ENCODE measurements at regions not wholly inside any gene's neighbourhood (a gene's known extent, or its start where the extent isn't known, plus 50 kb on each side); places are given as distances from the start of the nearest gene placed in this dataset.

- H3K4me1 Mint-ChIP-seq, result peaks cover 29 to 39% (median 30%) of the 10 kb centered on the region in 3 donors
- peak overlapping the region in 4 of 6 donors; percentile 71 to 97 (median 91) for H3K27ac Mint-ChIP-seq
- peaks cover 11 to 27% of the 10 kb centered on the region in 2 donors for H3K36me3 Mint-ChIP-seq
- ATAC-seq (ENCODE audit: low read depth in 2 of 2) (no peak), DNase-seq (no peak)
- H3K27me3 Mint-ChIP-seq, result no peaks in the 10 kb centered on the region
- H3K4me3 Mint-ChIP-seq, result peak overlapping the region in 1 of 8 donors; percentile 66
- peaks cover 0 to 10% (median 7%) of the 10 kb centered on the region in 7 donors for H3K9me3 Mint-ChIP-seq
Measured at GRCh38 chr18:23331091-23331920, 121.8 kb upstream of the RIOK3 start.

- Mint-ChIP-seq H3K9me3 (peaks cover 0 to 10% (median 7%) of the 10 kb centered on the region in 7 donors), H3K27me3 (no peaks in the 10 kb centered on the region), H3K36me3 (peaks cover 9 to 25% of the 10 kb centered on the region in 2 donors), H3K4me1 (peaks cover 23 to 39% (median 30%) of the 10 kb centered on the region in 3 donors), H3K4me3 (no peak overlapping the region), H3K27ac (peak overlapping the region in 5 of 6 donors; percentile 5 to 62 (median 27))
- ATAC-seq (ENCODE audit: low read depth in 2 of 2) (no peak), DNase-seq (no peak)
Measured at GRCh38 chr18:23332356-23332755, 120.7 kb upstream of the RIOK3 start.

DNA sequence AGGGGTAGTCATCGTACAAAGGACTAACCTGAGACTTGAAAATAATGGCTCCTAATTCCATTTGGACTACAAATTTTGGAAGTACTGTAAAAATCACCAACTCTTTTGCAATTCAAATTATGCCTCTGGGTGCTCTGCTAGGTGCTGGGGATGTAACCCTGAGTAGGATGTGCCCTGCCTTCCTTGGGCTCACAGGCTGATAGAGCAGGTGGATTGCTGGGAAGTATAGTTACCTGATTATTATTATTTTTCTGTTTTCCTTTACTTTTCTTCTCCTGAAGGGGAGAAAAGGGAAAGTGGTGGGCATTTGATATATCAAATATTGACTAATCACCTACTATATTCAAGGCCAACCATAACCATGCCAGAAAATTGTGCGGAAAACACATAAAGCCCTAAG is 119.3 kb upstream of the RIOK3 start:
- H3K27ac Mint-ChIP-seq, result no peak overlapping the region

DNA sequence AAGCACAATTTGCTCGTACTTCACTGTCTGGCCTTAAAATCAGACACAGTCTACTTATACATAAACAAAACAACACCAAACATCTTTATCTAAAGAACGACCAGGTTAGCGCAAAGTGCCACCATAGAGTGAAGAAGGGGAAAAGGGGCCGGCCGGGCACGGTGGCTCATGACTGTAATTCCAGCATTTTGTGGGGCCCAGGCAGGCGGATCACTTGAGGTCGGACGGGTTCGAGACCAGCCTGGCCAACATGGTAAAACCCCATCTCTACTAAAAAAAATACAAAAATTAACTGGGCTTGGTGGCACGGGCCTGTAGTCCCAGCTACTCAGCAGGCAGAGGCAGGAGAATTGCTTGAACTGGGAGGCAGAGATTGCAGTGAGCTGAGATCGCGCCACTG is 118.5 kb upstream of the RIOK3 start:
- Mint-ChIP-seq H3K4me1 (peaks cover 19 to 31% (median 20%) of the 10 kb centered on the region in 3 donors), H3K27ac (peak overlapping the region in 1 of 6 donors; percentile 51), H3K9me3 (peaks cover 0 to 5% (median 5%) of the 10 kb centered on the region in 7 donors), H3K4me3 (peak overlapping the region in 1 of 8 donors; percentile 35), H3K36me3 (peaks cover 9 to 25% of the 10 kb centered on the region in 2 donors), H3K27me3 (no peaks in the 10 kb centered on the region)
- no peak for ATAC-seq (ENCODE audit: low read depth in 2 of 2)
- DNase-seq, result no peak

More for the DNA sequence above, 119.3 kb upstream of the RIOK3 start:
- DNase-seq (no peak), ATAC-seq (ENCODE audit: low read depth in 2 of 2) (no peak)
- H3K4me1 Mint-ChIP-seq, result peaks cover 20 to 32% (median 21%) of the 10 kb centered on the region in 3 donors
- peaks cover 0 to 10% (median 5%) of the 10 kb centered on the region in 7 donors for H3K9me3 Mint-ChIP-seq
- peaks cover 9 to 25% of the 10 kb centered on the region in 2 donors for H3K36me3 Mint-ChIP-seq
- peak overlapping the region in 1 of 8 donors; percentile 18 for H3K4me3 Mint-ChIP-seq
- no peaks in the 10 kb centered on the region for H3K27me3 Mint-ChIP-seq

DNA sequence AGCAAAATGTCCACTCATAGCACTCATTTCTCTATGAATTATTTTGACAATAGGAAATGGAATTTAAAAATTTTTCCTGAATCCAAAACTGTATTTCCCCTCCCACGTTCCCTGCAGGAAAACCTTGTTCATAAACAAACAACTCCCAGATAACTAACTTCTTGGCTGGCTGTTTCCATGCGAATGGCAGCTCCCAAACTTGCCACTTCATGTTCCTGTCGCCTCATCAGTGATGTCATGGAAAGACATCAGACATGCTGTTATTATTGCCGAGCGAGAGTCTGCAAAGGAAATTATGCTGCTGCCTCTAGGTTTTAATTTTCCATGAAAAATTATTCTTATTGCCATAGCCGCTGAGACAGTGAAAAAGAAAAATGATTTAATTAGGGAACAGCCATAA is 117.0 kb upstream of the RIOK3 start:
- H3K4me3 Mint-ChIP-seq, result no peak overlapping the region
- no peaks in the 10 kb centered on the region for H3K27me3 Mint-ChIP-seq
- peaks cover 9 to 32% of the 10 kb centered on the region in 2 donors for H3K36me3 Mint-ChIP-seq
- DNase-seq (no peak), ATAC-seq (ENCODE audit: low read depth in 2 of 2) (no peak)
- peaks cover 0 to 1% (median 0%) of the 10 kb centered on the region in 7 donors for H3K9me3 Mint-ChIP-seq
- peak overlapping the region in 1 of 6 donors; percentile 16 for H3K27ac Mint-ChIP-seq
- H3K4me1 Mint-ChIP-seq, result peaks cover 4 to 16% (median 7%) of the 10 kb centered on the region in 3 donors

DNA sequence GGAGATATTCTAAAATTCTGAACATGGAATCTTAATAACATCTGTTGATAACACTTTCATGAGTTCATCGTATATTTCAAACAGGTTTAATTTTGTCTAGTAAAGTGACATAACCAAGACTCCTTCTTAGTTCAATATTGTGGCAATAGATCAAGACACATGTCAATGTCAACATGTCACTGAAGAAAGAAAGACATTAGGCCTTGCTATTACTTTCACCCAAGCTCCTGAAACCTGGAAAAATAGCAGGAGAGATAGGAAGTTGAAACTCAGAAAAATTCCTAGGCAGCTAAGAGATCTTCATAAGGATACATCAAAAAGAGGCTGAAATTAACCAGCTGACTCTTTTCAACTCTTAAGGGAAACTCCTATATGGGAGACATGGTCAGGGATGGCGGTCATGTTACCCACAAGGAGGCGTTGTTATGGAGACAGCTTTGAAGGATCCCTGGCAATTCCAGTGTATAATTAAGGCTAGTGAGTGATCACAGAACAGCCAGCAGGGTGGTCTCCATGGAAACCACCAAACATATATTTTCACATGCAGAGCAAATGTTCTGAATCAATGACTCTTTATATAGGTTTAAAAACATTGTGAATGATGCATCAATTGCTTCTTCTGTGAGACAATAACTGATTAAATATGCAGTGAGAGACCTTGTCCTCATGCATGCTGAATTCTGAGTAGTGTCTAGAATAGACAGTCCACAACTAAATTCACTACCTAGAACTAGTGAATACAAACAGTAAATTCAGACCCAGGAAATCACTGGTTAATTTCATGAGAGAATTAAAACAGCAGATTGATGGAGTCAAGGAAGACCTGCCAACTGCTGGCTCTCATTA is 115.3 kb upstream of the RIOK3 start:
- Mint-ChIP-seq H3K27ac (no peak overlapping the region), H3K36me3 (peaks cover 9 to 32% of the 10 kb centered on the region in 2 donors), H3K4me1 (peaks cover 0 to 3% (median under 1%) of the 10 kb centered on the region in 3 donors), H3K27me3 (no peaks in the 10 kb centered on the region), H3K4me3 (no peak overlapping the region), H3K9me3 (no peaks in the 10 kb centered on the region)
- no peak for ATAC-seq (ENCODE audit: low read depth in 2 of 2)
- no peak for DNase-seq

- no peak overlapping the region for H3K4me3 Mint-ChIP-seq
- no peaks in the 10 kb centered on the region for H3K9me3 Mint-ChIP-seq
- no peak for ATAC-seq (ENCODE audit: low read depth in 2 of 2)
- peaks cover 9 to 31% of the 10 kb centered on the region in 2 donors for H3K36me3 Mint-ChIP-seq
- H3K27ac Mint-ChIP-seq, result peak overlapping the region in 1 of 6 donors; percentile 34
- peaks cover 0 to 2% (median 0%) of the 10 kb centered on the region in 3 donors for H3K4me1 Mint-ChIP-seq
- no peaks in the 10 kb centered on the region for H3K27me3 Mint-ChIP-seq
- DNase-seq, result no peak
Measured at GRCh38 chr18:23340661-23341060, 112.4 kb upstream of the RIOK3 start.

DNA sequence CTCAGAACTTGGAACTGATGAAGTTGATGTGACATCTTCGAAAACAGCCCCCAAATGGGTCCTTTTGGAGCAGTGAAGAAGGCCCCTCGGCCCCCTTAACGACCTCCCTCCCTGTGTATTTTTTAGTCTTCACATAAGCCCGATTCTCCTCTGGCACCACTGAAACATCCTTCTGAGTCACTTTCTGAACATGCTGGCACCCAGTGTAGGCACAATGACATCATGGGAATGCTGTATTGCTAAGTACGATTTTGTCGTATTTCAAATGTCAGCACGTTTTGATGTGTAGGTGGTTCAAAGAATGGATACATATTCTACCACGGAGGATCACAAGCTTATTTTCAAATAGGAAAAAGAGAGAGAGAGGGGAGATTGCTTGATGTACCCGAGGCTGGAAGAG is 111.7 kb upstream of the RIOK3 start:
- H3K27ac Mint-ChIP-seq, result peak overlapping the region in 1 of 6 donors; percentile 85
- no peak for ATAC-seq (ENCODE audit: low read depth in 2 of 2)
- no peak for DNase-seq
- H3K9me3 Mint-ChIP-seq, result no peaks in the 10 kb centered on the region
- H3K27me3 Mint-ChIP-seq, result no peaks in the 10 kb centered on the region
- H3K4me1 Mint-ChIP-seq, result peaks cover 0 to 2% (median 0%) of the 10 kb centered on the region in 3 donors
- H3K36me3 Mint-ChIP-seq, result peaks cover 6 to 27% of the 10 kb centered on the region in 2 donors
- no peak overlapping the region for H3K4me3 Mint-ChIP-seq

GRCh38 chr18:23341983-23342382 is 111.1 kb upstream of the RIOK3 start:
- Mint-ChIP-seq H3K27me3 (no peaks in the 10 kb centered on the region), H3K4me1 (peaks cover 0 to 2% (median 0%) of the 10 kb centered on the region in 3 donors), H3K36me3 (peaks cover under 1 to 25% of the 10 kb centered on the region in 2 donors), H3K9me3 (no peaks in the 10 kb centered on the region), H3K27ac (no peak overlapping the region), H3K4me3 (no peak overlapping the region)
- ATAC-seq (ENCODE audit: low read depth in 2 of 2) (no peak), DNase-seq (no peak)

- H3K36me3 Mint-ChIP-seq, result peaks cover 6 to 28% of the 10 kb centered on the region in 2 donors
- DNase-seq (no peak), ATAC-seq (ENCODE audit: low read depth in 2 of 2) (no peak)
- H3K4me1 Mint-ChIP-seq, result peaks cover 0 to 2% (median 0%) of the 10 kb centered on the region in 3 donors
- no peak overlapping the region for H3K27ac Mint-ChIP-seq
- H3K9me3 Mint-ChIP-seq, result no peaks in the 10 kb centered on the region
- H3K4me3 Mint-ChIP-seq, result no peak overlapping the region
- no peaks in the 10 kb centered on the region for H3K27me3 Mint-ChIP-seq
Measured at GRCh38 chr18:23342506-23342905, 110.6 kb upstream of the RIOK3 start.

DNA sequence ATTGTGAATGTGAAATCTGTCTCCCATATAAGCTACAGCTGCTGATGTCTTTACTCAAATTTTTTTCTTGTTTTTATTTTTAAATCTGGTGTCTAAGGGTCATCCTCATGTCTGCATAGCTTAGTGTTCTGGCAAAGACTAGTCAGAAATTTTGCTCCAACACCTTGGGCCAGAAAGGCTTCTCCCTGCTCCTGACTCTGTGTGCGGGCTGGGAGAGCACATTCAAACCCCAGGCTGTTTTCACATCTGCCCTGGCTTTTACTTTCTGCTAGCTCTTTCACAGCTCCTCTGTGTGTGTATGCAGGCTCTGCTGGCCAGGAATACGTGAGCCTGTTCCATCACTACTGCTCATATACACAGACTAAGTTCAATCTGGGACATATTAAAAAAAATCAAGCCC is 102.9 kb upstream of the RIOK3 start:
- ATAC-seq (ENCODE audit: low read depth in 2 of 2) (no peak), DNase-seq (no peak)
- H3K9me3 Mint-ChIP-seq, result peaks cover 0 to 14% (median 5%) of the 10 kb centered on the region in 7 donors
- H3K36me3 Mint-ChIP-seq, result peaks cover 65 to 68% of the 10 kb centered on the region in 2 donors
- H3K27me3 Mint-ChIP-seq, result no peaks in the 10 kb centered on the region
- peaks cover 0 to 6% (median 2%) of the 10 kb centered on the region in 3 donors for H3K4me1 Mint-ChIP-seq
- peak overlapping the region in 1 of 6 donors; percentile 53 for H3K27ac Mint-ChIP-seq
- no peak overlapping the region for H3K4me3 Mint-ChIP-seq

DNA sequence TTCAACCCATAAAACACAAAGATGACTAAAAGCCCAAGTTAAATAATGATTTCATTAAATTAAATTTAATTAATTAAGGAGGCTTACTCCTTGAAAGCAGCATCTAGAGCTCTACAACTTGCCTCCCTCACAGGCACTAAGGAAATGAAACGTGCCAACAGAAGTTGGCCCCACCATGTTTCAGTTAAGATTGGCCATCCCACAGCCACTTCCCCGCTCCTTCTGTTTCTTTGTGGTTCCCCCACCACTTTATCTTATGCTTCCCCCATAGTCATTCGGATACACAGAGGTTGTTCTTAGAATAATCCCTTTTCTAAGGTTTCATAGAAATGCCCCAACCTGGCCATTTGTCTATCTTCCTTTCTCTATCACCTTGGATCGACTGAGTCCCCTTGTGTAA is 101.6 kb upstream of the RIOK3 start:
- ATAC-seq (ENCODE audit: low read depth in 2 of 2) (no peak), DNase-seq (no peak)
- peaks cover 0 to 6% (median 2%) of the 10 kb centered on the region in 3 donors for H3K4me1 Mint-ChIP-seq
- no peaks in the 10 kb centered on the region for H3K27me3 Mint-ChIP-seq
- H3K36me3 Mint-ChIP-seq, result peaks cover 62 to 68% of the 10 kb centered on the region in 2 donors
- H3K9me3 Mint-ChIP-seq, result peaks cover 0 to 14% (median 5%) of the 10 kb centered on the region in 7 donors
- peak overlapping the region in 1 of 6 donors; percentile 11 for H3K27ac Mint-ChIP-seq
- no peak overlapping the region for H3K4me3 Mint-ChIP-seq

DNA sequence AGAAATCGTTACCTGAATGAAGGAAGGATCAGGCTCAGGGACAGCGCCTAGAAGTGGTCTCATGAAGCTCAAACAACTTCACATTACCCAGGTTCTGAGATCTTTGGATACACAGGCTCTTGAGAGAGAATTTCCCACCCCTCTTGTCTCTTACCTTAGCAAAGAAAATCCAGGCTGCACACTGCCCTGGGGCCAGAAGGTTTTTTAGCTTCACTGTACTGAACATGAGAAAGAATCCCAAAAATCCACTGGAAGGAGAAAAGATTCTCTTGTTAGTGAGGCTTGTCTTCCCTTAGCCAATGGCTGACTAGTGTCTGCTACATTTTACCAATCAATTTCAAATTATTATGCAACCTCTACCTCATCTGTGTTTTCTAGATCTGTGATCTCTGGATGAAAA is 101.0 kb upstream of the RIOK3 start:
- H3K27me3 Mint-ChIP-seq, result no peaks in the 10 kb centered on the region
- peaks cover 0 to 6% (median 2%) of the 10 kb centered on the region in 3 donors for H3K4me1 Mint-ChIP-seq
- no peak overlapping the region for H3K27ac Mint-ChIP-seq
- ATAC-seq (ENCODE audit: low read depth in 2 of 2), result no peak
- DNase-seq, result no peak
- peaks cover 61 to 67% of the 10 kb centered on the region in 2 donors for H3K36me3 Mint-ChIP-seq
- H3K9me3 Mint-ChIP-seq, result peaks cover 0 to 14% (median 5%) of the 10 kb centered on the region in 7 donors
- H3K4me3 Mint-ChIP-seq, result no peak overlapping the region

All from naive B cell (primary cell).